ENCODE measurements at regions not wholly inside any gene's neighbourhood (a gene's known extent, or its start where the extent isn't known, plus 50 kb on each side); places are given as distances from the start of the nearest gene placed in this dataset.

- in situ Hi-C loops (cut with MboI): no loop called here
- 98 to 99% methylated on average over 4 of the region's 4 CpGs for WGBS, 2 experiments (ENCODE audit: low coverage in 1 of 2, low lambda C conversion rate in 2 of 2, missing lambda C conversion rate in 2 of 2)
- Histone ChIP-seq H3K4me3 (no peak overlapping the region), H4K20me1 (ENCODE audit: insufficient read depth) (no peaks in the 10 kb centered on the region), H3K27ac (no peak overlapping the region), H3F3A (ENCODE audit: insufficient read depth) (no peaks in the 10 kb centered on the region), H3K9me2 (ENCODE audit: insufficient read depth) (no peaks in the 10 kb centered on the region), H2AFZ (no peak overlapping the region), H3K27me3 (replicated peaks; ENCODE audit: insufficient read depth) (no peaks in the 10 kb centered on the region), H3K9ac (no peak overlapping the region), H3K79me2 (ENCODE audit: insufficient read depth) (no peaks in the 10 kb centered on the region), H3K4me2 (ENCODE audit: unreplicated experiment) (no peak overlapping the region), H3K9me3 (ENCODE audit: low read depth) (no peaks in the 10 kb centered on the region), H3K4me1 (ENCODE audit: insufficient read depth) (no peaks in the 10 kb centered on the region), H3K36me3 (ENCODE audit: low read depth) (no peaks in the 10 kb centered on the region)
- no peak for TF ChIP-seq EZH2 (IDR thresholded peaks at IDR 0.05; ENCODE audit: insufficient read depth, poor library complexity, severe bottlenecking)
- TF ChIP-seq EZH2phosphoT487 (IDR thresholded peaks at IDR 0.05; ENCODE audit: insufficient read depth, low read depth): no peak
- DNase-seq: no peak
Observed at GRCh38 chr14:85333841-85334240, 196.1 kb upstream of the FLRT2 start.

GRCh38 chr14:85334316-85334715 lies 195.6 kb upstream of the FLRT2 start:
- no peak overlapping the region for H3K9ac ChIP-seq
- no peaks in the 10 kb centered on the region for H3F3A ChIP-seq (ENCODE audit: insufficient read depth)
- 95 to 97% methylated on average over 3 of the region's 3 CpGs for WGBS, 2 experiments (ENCODE audit: low coverage in 1 of 2, low lambda C conversion rate in 2 of 2, missing lambda C conversion rate in 2 of 2)
- TF ChIP-seq EZH2phosphoT487 (IDR thresholded peaks at IDR 0.05; ENCODE audit: insufficient read depth, low read depth): no peak
- no peak for TF ChIP-seq EZH2 (IDR thresholded peaks at IDR 0.05; ENCODE audit: insufficient read depth, poor library complexity, severe bottlenecking)
- no peaks in the 10 kb centered on the region for H3K36me3 ChIP-seq (ENCODE audit: low read depth)
- in situ Hi-C loops (cut with MboI): no loop called here
- no peaks in the 10 kb centered on the region for H3K9me3 ChIP-seq (ENCODE audit: low read depth)
- H4K20me1 ChIP-seq (ENCODE audit: insufficient read depth): no peaks in the 10 kb centered on the region
- H3K4me1 ChIP-seq (ENCODE audit: insufficient read depth): no peaks in the 10 kb centered on the region
- no peaks in the 10 kb centered on the region for H3K27me3 ChIP-seq (replicated peaks; ENCODE audit: insufficient read depth)
- H3K4me2 ChIP-seq (ENCODE audit: unreplicated experiment): no peak overlapping the region
- H2AFZ ChIP-seq: no peak overlapping the region
- H3K4me3 ChIP-seq: no peak overlapping the region
- no peak overlapping the region for H3K27ac ChIP-seq
- H3K9me2 ChIP-seq (ENCODE audit: insufficient read depth): no peaks in the 10 kb centered on the region
- no peak for DNase-seq
- no peaks in the 10 kb centered on the region for H3K79me2 ChIP-seq (ENCODE audit: insufficient read depth)

- H3K79me2 ChIP-seq (ENCODE audit: insufficient read depth): no peaks in the 10 kb centered on the region
- TF ChIP-seq EZH2 (IDR thresholded peaks at IDR 0.05; ENCODE audit: insufficient read depth, poor library complexity, severe bottlenecking) (no peak), EZH2phosphoT487 (IDR thresholded peaks at IDR 0.05; ENCODE audit: insufficient read depth, low read depth) (no peak)
- no peaks in the 10 kb centered on the region for H3K27me3 ChIP-seq (replicated peaks; ENCODE audit: insufficient read depth)
- H3K36me3 ChIP-seq (ENCODE audit: low read depth): no peaks in the 10 kb centered on the region
- no peaks in the 10 kb centered on the region for H3F3A ChIP-seq (ENCODE audit: insufficient read depth)
- no peaks in the 10 kb centered on the region for H4K20me1 ChIP-seq (ENCODE audit: insufficient read depth)
- H3K9me2 ChIP-seq (ENCODE audit: insufficient read depth): no peaks in the 10 kb centered on the region
- no peak overlapping the region for H2AFZ ChIP-seq
- DNase-seq: no peak
- no peak overlapping the region for H3K9ac ChIP-seq
- no peaks in the 10 kb centered on the region for H3K4me1 ChIP-seq (ENCODE audit: insufficient read depth)
- H3K4me2 ChIP-seq (ENCODE audit: unreplicated experiment): no peak overlapping the region
- H3K4me3 ChIP-seq: no peak overlapping the region
- no peaks in the 10 kb centered on the region for H3K9me3 ChIP-seq (ENCODE audit: low read depth)
- in situ Hi-C loops (cut with MboI): no loop called here
- WGBS, 2 experiments (ENCODE audit: low coverage in 1 of 2, low lambda C conversion rate in 2 of 2, missing lambda C conversion rate in 2 of 2): 97 to 100% methylated on average over 1 of the region's 1 CpG
- no peak overlapping the region for H3K27ac ChIP-seq
Observed at GRCh38 chr14:85336257-85336656, 193.7 kb upstream of the FLRT2 start.

GRCh38 chr14:85336817-85337216 lies 193.1 kb upstream of the FLRT2 start:
- no peaks in the 10 kb centered on the region for H3K4me1 ChIP-seq (ENCODE audit: insufficient read depth)
- H3K36me3 ChIP-seq (ENCODE audit: low read depth): no peaks in the 10 kb centered on the region
- no peaks in the 10 kb centered on the region for H3K9me2 ChIP-seq (ENCODE audit: insufficient read depth)
- H3K9ac ChIP-seq: no peak overlapping the region
- TF ChIP-seq EZH2 (IDR thresholded peaks at IDR 0.05; ENCODE audit: insufficient read depth, poor library complexity, severe bottlenecking): no peak
- no peak for TF ChIP-seq EZH2phosphoT487 (IDR thresholded peaks at IDR 0.05; ENCODE audit: insufficient read depth, low read depth)
- no peak overlapping the region for H3K27ac ChIP-seq
- no peak overlapping the region for H3K4me2 ChIP-seq (ENCODE audit: unreplicated experiment)
- H3K9me3 ChIP-seq (ENCODE audit: low read depth): no peaks in the 10 kb centered on the region
- H3K4me3 ChIP-seq: no peak overlapping the region
- H3K27me3 ChIP-seq (replicated peaks; ENCODE audit: insufficient read depth): no peaks in the 10 kb centered on the region
- WGBS, 2 experiments (ENCODE audit: low coverage in 1 of 2, low lambda C conversion rate in 2 of 2, missing lambda C conversion rate in 2 of 2): 26 to 32% methylated on average over 5 of the region's 5 CpGs
- no peaks in the 10 kb centered on the region for H3K79me2 ChIP-seq (ENCODE audit: insufficient read depth)
- H3F3A ChIP-seq (ENCODE audit: insufficient read depth): no peaks in the 10 kb centered on the region
- in situ Hi-C loops (cut with MboI): no loop called here
- H4K20me1 ChIP-seq (ENCODE audit: insufficient read depth): no peaks in the 10 kb centered on the region
- no peak overlapping the region for H2AFZ ChIP-seq
- peak; percentile 20 for DNase-seq

- Histone ChIP-seq H3K36me3 (ENCODE audit: low read depth) (no peaks in the 10 kb centered on the region), H3K9ac (no peak overlapping the region), H3K4me2 (ENCODE audit: unreplicated experiment) (no peak overlapping the region), H3K4me1 (ENCODE audit: insufficient read depth) (peaks cover 11% of the 10 kb centered on the region; the same call in 1 of the 2 replicates), H3K4me3 (no peak overlapping the region), H4K20me1 (ENCODE audit: insufficient read depth) (no peaks in the 10 kb centered on the region), H3K9me2 (ENCODE audit: insufficient read depth) (no peaks in the 10 kb centered on the region), H3K27ac (no peak overlapping the region), H3F3A (ENCODE audit: insufficient read depth) (no peaks in the 10 kb centered on the region), H2AFZ (no peak overlapping the region), H3K9me3 (ENCODE audit: low read depth) (no peaks in the 10 kb centered on the region), H3K27me3 (replicated peaks; ENCODE audit: insufficient read depth) (no peaks in the 10 kb centered on the region), H3K79me2 (ENCODE audit: insufficient read depth) (no peaks in the 10 kb centered on the region)
- TF ChIP-seq EZH2 (IDR thresholded peaks at IDR 0.05; ENCODE audit: insufficient read depth, poor library complexity, severe bottlenecking) (no peak), EZH2phosphoT487 (IDR thresholded peaks at IDR 0.05; ENCODE audit: insufficient read depth, low read depth) (no peak)
- in situ Hi-C loops (cut with MboI): no loop called here
- 87 to 94% methylated on average over 2 of the region's 2 CpGs for WGBS, 2 experiments (ENCODE audit: low coverage in 1 of 2, low lambda C conversion rate in 2 of 2, missing lambda C conversion rate in 2 of 2)
- no peak for DNase-seq
Observed at GRCh38 chr14:85338895-85339294, 191.0 kb upstream of the FLRT2 start.
